Karpas-422 (cell line): ENCODE measurements at regions not wholly inside any gene's neighbourhood (a gene's known extent, or its start where the extent isn't known, plus 50 kb on each side); places are given as distances from the start of the nearest gene placed in this dataset.

Source experiments
- DNase-seq: peaks from one replicate; pipeline ENCODE4 v3.0.0-alpha.2; 2015
- H2AFZ ChIP-seq: fragments of 200-600 bp; sonication (generic); 2 replicates; pipeline ENCODE4 v1.6.1; 2014; ENCODE audit warnings: antibody characterized with exemption, low read length, mixed read lengths
- H3K27ac ChIP-seq: fragments of 200-600 bp; sonication (generic); 2 replicates; pipeline ENCODE4 v1.5.1; 2014; ENCODE audit warnings: mild to moderate bottlenecking, low read length, moderate library complexity
- H3K27me3 ChIP-seq: fragments of 200-600 bp; sonication (generic); 2 replicates; pipeline ENCODE4 v1.6.1; 2014; ENCODE audit warnings: low read length, mixed read lengths
- H3K36me3 ChIP-seq: fragments of 200-600 bp; sonication (generic); 2 replicates; pipeline ENCODE4 v1.6.1; 2014; ENCODE audit warnings: low read length, mixed read lengths; ENCODE audit not compliant: insufficient read depth
- H3K4me1 ChIP-seq: fragments of 200-600 bp; sonication (generic); 2 replicates; pipeline ENCODE4 v1.6.1; 2014; ENCODE audit warnings: mild to moderate bottlenecking, low read length, mixed read lengths
- H3K4me2 ChIP-seq: fragments of 200-600 bp; sonication (generic); 2 replicates; pipeline ENCODE4 v1.6.1; 2014; ENCODE audit warnings: low read length, low read depth, mild to moderate bottlenecking; ENCODE audit not compliant: poor library complexity, severe bottlenecking
- H3K4me3 ChIP-seq: fragments of 200-600 bp; sonication (generic); 2 replicates; pipeline ENCODE4 v1.5.1; 2014; ENCODE audit warnings: mild to moderate bottlenecking, antibody characterized with exemption, low read length, mixed read lengths
- H3K79me2 ChIP-seq: fragments of 200-600 bp; sonication (generic); 2 replicates; pipeline ENCODE4 v1.6.1; 2014; ENCODE audit warnings: mild to moderate bottlenecking, low read length, mixed read lengths
- H3K9ac ChIP-seq: fragments of 200-600 bp; sonication (generic); 2 replicates; pipeline ENCODE4 v1.6.0; 2014; ENCODE audit warnings: low read length
- H3K9me2 ChIP-seq: fragments of 200-600 bp; sonication (generic), shearing (Covaris generic); replicated peaks from 2 replicates; pipeline ENCODE4 v1.6.0; 2014; ENCODE audit warnings: mild to moderate bottlenecking, low read length, moderate library complexity; ENCODE audit not compliant: insufficient read depth
- H3K9me3 ChIP-seq: fragments of 300-700, 200-600 bp; sonication (generic); 2 replicates; pipeline ENCODE4 v1.6.1; 2014; ENCODE audit warnings: low read length, mixed read lengths
- H4K20me1 ChIP-seq: fragments of 200-600 bp; sonication (generic); 2 replicates; pipeline ENCODE4 v1.6.1; 2014; ENCODE audit warnings: mild to moderate bottlenecking, antibody characterized with exemption, low read length, low read depth; ENCODE audit not compliant: insufficient read depth

DNA sequence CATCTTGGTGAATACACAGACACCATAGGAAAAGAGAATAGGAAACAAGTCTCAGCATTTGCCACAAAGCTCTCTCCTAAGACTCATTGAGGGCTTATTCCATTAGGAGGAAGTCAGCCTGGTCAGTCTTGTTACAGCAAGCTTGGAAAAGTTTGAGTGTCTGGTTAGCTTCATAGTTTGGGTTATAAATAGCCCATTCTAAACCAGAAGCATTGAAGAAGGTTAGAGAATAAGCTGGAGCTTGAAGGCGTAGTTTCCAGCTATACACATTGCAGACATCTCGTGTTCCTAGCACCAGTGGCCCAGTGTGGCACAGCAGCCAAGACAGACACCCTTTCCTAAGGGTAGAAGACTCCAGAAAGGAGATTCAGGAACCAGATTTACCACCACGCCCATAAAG, 168.8 kb upstream of the RBM19 start:
- no peaks in the 10 kb centered on the region for H3K4me1 ChIP-seq
- H3K27me3 ChIP-seq: no peaks in the 10 kb centered on the region
- no peak overlapping the region for H3K9ac ChIP-seq
- no peaks in the 10 kb centered on the region for H3K9me2 ChIP-seq
- H4K20me1 ChIP-seq: no peaks in the 10 kb centered on the region
- no peak overlapping the region for H3K4me2 ChIP-seq
- H3K36me3 ChIP-seq: no peaks in the 10 kb centered on the region
- no peak overlapping the region for H3K4me3 ChIP-seq
- no peaks in the 10 kb centered on the region for H3K79me2 ChIP-seq
- no peak overlapping the region for H3K27ac ChIP-seq
- no peaks in the 10 kb centered on the region for H3K9me3 ChIP-seq
- no peak overlapping the region for H2AFZ ChIP-seq
- no peak for DNase-seq

DNA sequence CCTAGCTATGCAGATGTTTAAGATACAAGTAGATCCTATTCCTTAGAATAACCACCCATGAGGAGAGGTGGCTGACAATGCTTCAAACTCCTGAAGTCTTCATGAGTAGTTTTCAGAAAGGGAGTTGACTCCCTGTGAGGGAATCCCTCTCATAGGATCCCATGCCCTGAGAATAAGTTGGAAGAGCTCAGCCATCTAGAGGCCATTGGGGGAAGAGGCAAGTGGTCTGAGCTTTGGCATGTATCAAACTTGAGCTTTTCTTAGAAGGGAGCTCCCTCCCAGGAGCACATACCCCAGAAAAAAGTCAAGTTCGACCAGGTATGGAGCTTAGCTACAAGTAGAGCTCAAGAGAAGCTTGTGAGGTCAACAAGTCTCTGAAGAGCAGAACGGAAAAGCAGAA, 165.7 kb upstream of the RBM19 start:
- Histone ChIP-seq H3K36me3 (no peaks in the 10 kb centered on the region), H3K4me1 (no peaks in the 10 kb centered on the region), H3K27me3 (no peaks in the 10 kb centered on the region), H3K9me3 (no peaks in the 10 kb centered on the region), H3K9me2 (no peaks in the 10 kb centered on the region), H4K20me1 (no peaks in the 10 kb centered on the region), H3K4me3 (no peak overlapping the region), H3K27ac (no peak overlapping the region), H2AFZ (no peak overlapping the region), H3K9ac (no peak overlapping the region), H3K4me2 (no peak overlapping the region), H3K79me2 (no peaks in the 10 kb centered on the region)
- DNase-seq: no peak

DNA sequence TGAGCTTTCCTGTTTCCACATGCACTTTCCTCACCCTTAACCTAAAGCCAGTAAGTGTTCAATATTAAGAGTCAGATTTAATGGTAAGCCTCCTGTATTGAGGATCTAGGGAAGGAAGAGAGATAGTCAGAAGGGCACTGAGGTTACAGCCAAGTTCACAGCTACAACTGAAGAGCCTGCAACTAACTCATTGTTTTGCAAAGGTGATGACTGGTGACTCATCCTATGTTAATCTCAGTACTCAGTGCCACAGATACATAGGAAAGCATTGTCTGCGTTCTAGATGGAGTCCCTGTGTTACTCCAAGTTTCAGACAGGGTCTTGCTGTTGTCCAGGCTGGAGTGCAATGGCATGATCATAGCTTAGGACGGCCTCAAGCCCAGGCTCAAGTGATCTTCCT, 157.0 kb upstream of the RBM19 start:
- no peaks in the 10 kb centered on the region for H3K9me2 ChIP-seq
- H3K79me2 ChIP-seq: no peaks in the 10 kb centered on the region
- DNase-seq: no peak
- no peak overlapping the region for H3K9ac ChIP-seq
- no peaks in the 10 kb centered on the region for H3K27me3 ChIP-seq
- no peak overlapping the region for H3K4me2 ChIP-seq
- no peaks in the 10 kb centered on the region for H3K4me1 ChIP-seq
- no peak overlapping the region for H2AFZ ChIP-seq
- H3K9me3 ChIP-seq: no peaks in the 10 kb centered on the region
- no peak overlapping the region for H3K4me3 ChIP-seq
- no peaks in the 10 kb centered on the region for H3K36me3 ChIP-seq
- no peak overlapping the region for H3K27ac ChIP-seq
- H4K20me1 ChIP-seq: no peaks in the 10 kb centered on the region; the same call in 1 of the 2 replicates

DNA sequence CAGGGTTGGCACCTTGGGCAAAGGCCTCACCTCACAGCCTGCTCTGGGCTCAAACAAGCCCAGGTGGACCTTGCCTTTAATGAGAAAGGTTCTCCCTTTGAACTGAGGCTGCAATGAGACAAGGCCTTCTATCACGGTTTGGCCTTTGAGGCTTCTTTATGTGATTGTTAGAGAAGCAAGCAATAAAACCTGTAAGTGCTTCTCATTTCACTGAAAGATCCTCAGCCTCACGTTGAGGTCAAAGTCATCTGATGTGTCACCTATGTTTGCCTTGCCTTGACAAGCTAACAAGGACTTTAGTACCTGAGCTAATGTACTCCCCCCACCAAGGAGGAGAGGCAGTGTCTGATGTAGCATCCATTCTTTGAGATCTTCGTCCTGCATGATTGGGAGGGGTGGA, 155.9 kb upstream of the RBM19 start:
- no peak overlapping the region for H3K9ac ChIP-seq
- H3K4me2 ChIP-seq: no peak overlapping the region
- no peak overlapping the region for H3K27ac ChIP-seq
- no peaks in the 10 kb centered on the region for H3K36me3 ChIP-seq
- no peak overlapping the region for H2AFZ ChIP-seq
- no peaks in the 10 kb centered on the region for H3K79me2 ChIP-seq
- no peaks in the 10 kb centered on the region for H3K9me3 ChIP-seq
- H4K20me1 ChIP-seq: no peaks in the 10 kb centered on the region; the same call in 1 of the 2 replicates
- no peaks in the 10 kb centered on the region for H3K27me3 ChIP-seq
- H3K4me3 ChIP-seq: no peak overlapping the region
- no peaks in the 10 kb centered on the region for H3K9me2 ChIP-seq
- no peaks in the 10 kb centered on the region for H3K4me1 ChIP-seq
- DNase-seq: no peak

DNA sequence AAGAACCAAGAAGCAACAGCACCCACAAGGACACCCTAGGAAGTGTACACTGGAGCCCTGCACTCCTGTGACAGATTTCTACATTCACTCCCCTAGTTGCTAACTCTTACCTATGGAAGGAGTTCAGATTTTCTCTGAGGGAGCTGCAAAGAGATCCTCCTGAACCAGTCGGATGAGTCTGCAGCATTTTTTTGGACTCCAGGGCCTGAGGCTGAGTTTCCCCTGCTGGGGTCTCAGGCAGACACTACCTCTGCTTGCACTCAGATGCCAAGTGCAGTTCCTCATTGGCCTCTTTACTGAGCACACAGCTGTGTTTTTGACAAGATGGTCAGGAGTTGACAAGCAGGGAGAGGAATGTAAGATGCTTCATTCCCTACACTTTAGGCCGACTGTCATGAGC, 153.2 kb upstream of the RBM19 start:
- Histone ChIP-seq H3K27ac (no peak overlapping the region), H3K9me3 (no peaks in the 10 kb centered on the region), H3K4me2 (no peak overlapping the region), H3K4me3 (no peak overlapping the region), H3K9me2 (no peaks in the 10 kb centered on the region), H3K9ac (no peak overlapping the region), H3K36me3 (no peaks in the 10 kb centered on the region), H3K4me1 (no peaks in the 10 kb centered on the region), H2AFZ (no peak overlapping the region), H4K20me1 (no peaks in the 10 kb centered on the region; the same call in 1 of the 2 replicates), H3K27me3 (no peaks in the 10 kb centered on the region), H3K79me2 (no peaks in the 10 kb centered on the region)
- no peak for DNase-seq

DNA sequence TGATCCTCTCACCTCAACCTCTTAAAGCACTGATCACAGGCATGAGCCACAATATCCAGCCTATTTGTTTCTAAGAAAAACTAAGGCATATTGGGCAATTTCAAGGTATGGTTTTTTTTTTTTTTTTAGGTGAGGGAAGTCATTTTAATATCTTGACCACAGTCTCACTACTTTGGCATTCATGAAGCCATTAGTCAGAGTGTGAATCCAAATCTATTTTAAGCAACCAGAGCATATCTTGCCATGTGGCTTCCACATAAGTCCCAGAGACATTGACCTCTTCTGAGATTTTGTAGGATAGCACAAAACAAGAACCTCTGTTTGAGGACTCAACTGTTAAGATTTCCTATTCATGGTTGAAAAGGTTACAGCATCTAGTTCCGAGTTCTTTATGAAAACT, 130.3 kb upstream of the RBM19 start:
- H3K36me3 ChIP-seq: no peaks in the 10 kb centered on the region
- H3K9me3 ChIP-seq: no peaks in the 10 kb centered on the region
- H3K4me3 ChIP-seq: no peak overlapping the region
- no peak overlapping the region for H2AFZ ChIP-seq
- no peak overlapping the region for H3K9ac ChIP-seq
- H3K79me2 ChIP-seq: no peaks in the 10 kb centered on the region
- H3K9me2 ChIP-seq: no peaks in the 10 kb centered on the region
- no peak for DNase-seq
- H3K27me3 ChIP-seq: no peaks in the 10 kb centered on the region
- no peak overlapping the region for H3K4me2 ChIP-seq
- H4K20me1 ChIP-seq: no peaks in the 10 kb centered on the region
- H3K4me1 ChIP-seq: no peaks in the 10 kb centered on the region
- no peak overlapping the region for H3K27ac ChIP-seq

DNA sequence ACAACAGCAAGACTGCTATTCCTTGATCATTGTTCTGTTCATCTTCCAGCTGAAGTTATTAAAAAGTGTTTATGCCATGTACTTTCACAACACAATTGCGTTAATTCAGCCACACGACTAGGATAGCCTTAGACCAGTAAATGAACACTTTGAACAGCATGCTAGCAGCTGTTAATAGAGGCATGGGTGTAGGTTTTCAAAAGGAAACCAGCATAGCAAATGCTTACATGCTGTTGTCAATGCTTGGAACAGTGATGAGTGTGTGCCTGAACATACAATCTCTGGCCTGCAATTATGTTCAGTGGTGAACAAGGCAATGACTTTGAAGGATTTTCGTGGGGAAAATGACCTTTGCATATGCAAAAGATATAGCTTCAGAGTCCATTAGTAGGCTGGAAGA, 127.4 kb upstream of the RBM19 start:
- H3K27me3 ChIP-seq: no peaks in the 10 kb centered on the region
- H4K20me1 ChIP-seq: no peaks in the 10 kb centered on the region
- H3K4me3 ChIP-seq: no peak overlapping the region
- DNase-seq: no peak
- no peaks in the 10 kb centered on the region for H3K9me2 ChIP-seq
- no peaks in the 10 kb centered on the region for H3K79me2 ChIP-seq
- no peak overlapping the region for H3K4me2 ChIP-seq
- H3K27ac ChIP-seq: no peak overlapping the region
- H3K4me1 ChIP-seq: no peaks in the 10 kb centered on the region
- no peak overlapping the region for H2AFZ ChIP-seq
- no peaks in the 10 kb centered on the region for H3K36me3 ChIP-seq
- no peaks in the 10 kb centered on the region for H3K9me3 ChIP-seq
- no peak overlapping the region for H3K9ac ChIP-seq

DNA sequence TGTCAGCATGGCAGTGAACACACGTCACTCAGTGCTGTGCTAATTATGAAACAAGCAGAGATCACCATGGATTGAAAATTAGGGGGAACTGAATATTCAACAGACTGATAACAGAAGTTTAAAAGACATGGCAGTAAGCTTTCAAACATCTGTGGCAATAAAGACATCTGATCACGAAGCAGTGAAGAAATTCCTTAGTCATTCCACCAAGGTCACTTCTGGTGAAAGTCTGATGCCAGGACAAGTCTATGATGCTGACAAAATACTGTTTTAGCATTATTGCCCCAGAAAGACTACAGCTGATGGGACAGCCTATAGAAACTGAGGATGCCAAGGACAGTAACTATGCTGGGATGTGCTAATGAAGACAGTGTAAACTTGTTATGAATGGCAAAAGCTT, 126.9 kb upstream of the RBM19 start:
- no peaks in the 10 kb centered on the region for H3K9me3 ChIP-seq
- no peaks in the 10 kb centered on the region for H4K20me1 ChIP-seq
- no peak for DNase-seq
- H3K27ac ChIP-seq: no peak overlapping the region
- H3K27me3 ChIP-seq: no peaks in the 10 kb centered on the region
- no peaks in the 10 kb centered on the region for H3K4me1 ChIP-seq
- no peak overlapping the region for H3K4me2 ChIP-seq
- H2AFZ ChIP-seq: no peak overlapping the region
- H3K9me2 ChIP-seq: no peaks in the 10 kb centered on the region
- no peak overlapping the region for H3K4me3 ChIP-seq
- no peak overlapping the region for H3K9ac ChIP-seq
- H3K36me3 ChIP-seq: no peaks in the 10 kb centered on the region
- no peaks in the 10 kb centered on the region for H3K79me2 ChIP-seq

DNA sequence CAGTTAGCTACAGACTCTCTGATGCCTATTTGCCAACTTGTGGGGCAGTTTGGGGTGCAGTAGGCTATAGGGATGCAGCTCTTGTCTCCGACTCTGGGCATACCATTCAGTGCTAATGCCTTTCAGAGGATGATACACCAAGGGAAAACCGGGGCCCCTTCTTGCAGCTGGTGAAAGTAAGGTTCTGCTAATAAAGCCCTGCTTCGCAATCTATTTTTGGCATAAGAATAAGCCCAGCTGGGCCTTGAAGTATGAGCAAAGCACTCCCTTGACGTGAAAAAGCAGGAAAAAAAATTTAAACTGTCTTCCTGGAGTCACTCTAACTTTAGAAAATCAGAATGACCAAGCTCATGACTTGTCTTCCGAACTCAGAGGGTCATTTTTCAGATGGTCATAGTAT, 124.1 kb upstream of the RBM19 start:
- H3K4me2 ChIP-seq: no peak overlapping the region
- H3K4me1 ChIP-seq: no peaks in the 10 kb centered on the region
- no peaks in the 10 kb centered on the region for H3K36me3 ChIP-seq
- no peak overlapping the region for H2AFZ ChIP-seq
- no peak overlapping the region for H3K27ac ChIP-seq
- no peak overlapping the region for H3K4me3 ChIP-seq
- no peaks in the 10 kb centered on the region for H3K27me3 ChIP-seq
- no peaks in the 10 kb centered on the region for H3K9me2 ChIP-seq
- H3K79me2 ChIP-seq: no peaks in the 10 kb centered on the region
- no peak overlapping the region for H3K9ac ChIP-seq
- H3K9me3 ChIP-seq: no peaks in the 10 kb centered on the region
- no peaks in the 10 kb centered on the region for H4K20me1 ChIP-seq
- no peak for DNase-seq
